Panc1 (cell line): ENCODE measurements at regions not wholly inside any gene's neighbourhood (a gene's known extent, or its start where the extent isn't known, plus 50 kb on each side); places are given as distances from the start of the nearest gene placed in this dataset.

Experiments
- ATAC-seq: fragments of 200-7000 bp; cut with Tn5 transposase; 2 replicates; pipeline ENCODE4 v1.9.1; 2020; ENCODE audit warnings: mild to moderate bottlenecking, moderate library complexity
- BruUV-seq: library from RNA; stranded (reverse); fragments of 400-500 nt; replicated peaks from 2 replicates; lab custom pipeline; 2021; lab: Mats Ljungman, UMichigan
- CTCF ChIA-PET: fragments of 300-600 bp; sonication (Branson Sonifier 250); formaldehyde crosslinking; loops from one replicate; lab custom pipeline; 2022; ENCODE audit warnings: antibody characterized with exemption; lab: Charles Lee
- POLR2A ChIA-PET: fragments of 300-600 bp; sonication (Branson Sonifier 250); formaldehyde crosslinking; loops from one replicate; lab custom pipeline; 2022; ENCODE audit warnings: antibody characterized with exemption; lab: Charles Lee
- DNase-seq: peaks from one replicate; pipeline ENCODE4 v3.0.0-alpha.2; 2010; ENCODE audit warnings: low read depth, low spot score
- H3K27ac ChIP-seq: 2 replicates; pipeline ENCODE4 v1.5.1; 2011; ENCODE audit warnings: mild to moderate bottlenecking, low read length, inconsistent platforms
- H3K27me3 ChIP-seq: fragments of 200-500 bp; sonication (Bioruptor generic); 2 replicates; pipeline ENCODE4 v1.6.0; 2014; ENCODE audit warnings: low read length, inconsistent platforms; ENCODE audit not compliant: control insufficient read depth, insufficient read depth
- H3K36me3 ChIP-seq: fragments of 200-500 bp; sonication (Bioruptor generic); 2 replicates; pipeline ENCODE4 v1.5.1; 2014; ENCODE audit warnings: inconsistent platforms, mild to moderate bottlenecking, low read length, moderate library complexity; ENCODE audit not compliant: control insufficient read depth, insufficient read depth
- H3K4me1 ChIP-seq: 2 replicates; pipeline ENCODE4 v1.5.1; 2011; ENCODE audit warnings: inconsistent platforms, mild to moderate bottlenecking, low read length, moderate library complexity; ENCODE audit not compliant: control insufficient read depth, insufficient read depth
- H3K4me3 ChIP-seq, 2 experiments: 2 replicates each; pipeline ENCODE4 v1.5.1; 2011 to 2012; ENCODE audit warnings: low read depth in 2 of 2, low read length in 2 of 2, mild to moderate bottlenecking in 2 of 2, inconsistent platforms in 1 of 2, moderate library complexity in 1 of 2
- H3K9me3 ChIP-seq: fragments of 200-500 bp; sonication (Bioruptor generic); 2 replicates; pipeline ENCODE4 v1.5.1; 2014; ENCODE audit warnings: low read depth, mild to moderate bottlenecking, inconsistent platforms, low read length, moderate library complexity; ENCODE audit not compliant: control insufficient read depth, insufficient read depth
- CTCF ChIP-seq: fragments of 450-650 bp; IDR thresholded peaks from 2 replicates; pipeline ENCODE4 v1.5.1; 2017; ENCODE audit warnings: mild to moderate bottlenecking
- POLR2AphosphoS5 ChIP-seq: IDR thresholded peaks from 2 replicates; pipeline ENCODE4 v1.6.1; 2012; ENCODE audit warnings: mild to moderate bottlenecking, low read depth, low read length, moderate library complexity
- REST ChIP-seq, 2 experiments: IDR thresholded peaks; 2 replicates each; pipeline ENCODE4 v1.6.1; 2011 to 2012; ENCODE audit warnings: low read depth in 2 of 2, control low read depth in 1 of 2, low read length in 1 of 2, mild to moderate bottlenecking in 1 of 2, moderate library complexity in 1 of 2; ENCODE audit not compliant: insufficient read depth in 1 of 2
- SIN3A ChIP-seq: IDR thresholded peaks from 2 replicates; pipeline ENCODE4 v1.6.1; 2012; ENCODE audit warnings: low read depth, mild to moderate bottlenecking, low read length, moderate library complexity, borderline replicate concordance; ENCODE audit not compliant: insufficient read depth
- TCF7L2 ChIP-seq: IDR thresholded peaks from 2 replicates; pipeline ENCODE4 v1.6.1; 2011; ENCODE audit warnings: mild to moderate bottlenecking, low read depth, low read length, inconsistent platforms
- in situ Hi-C: cut with HindIII; loops from 2 replicates; pipeline ENCODE4 v1.10.0; 2016; ENCODE audit warnings: low sequenced_read_pairs, low pct_unique_long_range_greater_than_20kb
- intact Hi-C: fragments of 100-400 bp; cut with micrococcal nuclease; formaldehyde crosslinking; loops from one replicate; pipeline ENCODE4 v1.10.0; 2022; ENCODE audit not compliant: unreplicated experiment

GRCh38 chr12:130216031-130216430, 53.8 kb downstream of the FZD10 start:
- POLR2A ChIA-PET, result no interaction called here
- Histone ChIP-seq H3K4me1 (no peaks in the 10 kb centered on the region), H3K27me3 (peaks cover 6% of the 10 kb centered on the region), H3K27ac (no peak overlapping the region), H3K4me3 (no peak overlapping the region), H3K9me3 (no peaks in the 10 kb centered on the region), H3K36me3 (no peaks in the 10 kb centered on the region)
- no TSS peak for BruUV-seq
- in situ Hi-C loops (no loop called here), intact Hi-C loops (no loop called here)
- CTCF ChIA-PET, result no interaction called here
- ATAC-seq, result no peak
- TF ChIP-seq REST (IDR thresholded peaks at IDR 0.05; ENCODE audit: insufficient read depth in 1 of 2, low read depth in 2 of 2, low read length in 1 of 2) (no peak), TCF7L2 (no peak), SIN3A (no peak), POLR2AphosphoS5 (no peak)
- DNase-seq, result no peak

- TF ChIP-seq CTCF (no peak), REST (IDR thresholded peaks at IDR 0.05; ENCODE audit: insufficient read depth in 1 of 2, low read depth in 2 of 2, low read length in 1 of 2) (no peak), SIN3A (no peak), POLR2AphosphoS5 (no peak), TCF7L2 (no peak)
- no peak for ATAC-seq
- Histone ChIP-seq H3K36me3 (no peaks in the 10 kb centered on the region), H3K4me1 (no peaks in the 10 kb centered on the region), H3K27ac (no peak overlapping the region), H3K4me3 (no peak overlapping the region), H3K9me3 (no peaks in the 10 kb centered on the region), H3K27me3 (peaks cover 6% of the 10 kb centered on the region)
- no peak for DNase-seq
- intact Hi-C loops, result no loop called here
- ChIA-PET CTCF (no interaction called here), POLR2A (no interaction called here)
- no TSS peak for BruUV-seq
- in situ Hi-C loops, result no loop called here
These were observed 56.4 kb downstream of the FZD10 start for GRCh38 chr12:130218682-130219081.
